Posterior cingulate gyrus (tissue), 11 donors: ENCODE measurements at regions not wholly inside any gene's neighbourhood (a gene's known extent, or its start where the extent isn't known, plus 50 kb on each side); places are given as distances from the start of the nearest gene placed in this dataset.
"Not testable (repeated sequence)": the region's sequence is repeated elsewhere in the genome, so short reads cannot be mapped to it uniquely, and the experiment has no call there.

Experiments used
- DNase-seq, 10 donors: peaks; one replicate each; pipeline versions ENCODE4 v3.0.0 to v3.0.0-alpha.2; 2020 to 2021; ENCODE audit warnings: mixed read lengths in 3 of 10
- intact Hi-C: fragments of 100-400 bp; cut with DNase I; formaldehyde crosslinking; loops from one replicate; pipeline ENCODE4 v1.15.1; 2023

- intact Hi-C loops = no loop called here
Observed at GRCh38 chr11:92046103-92046502, 178.5 kb upstream of the FAT3 start.

GRCh38 chr11:92045301-92045700 lies 179.3 kb upstream of the FAT3 start:
- intact Hi-C loops = no loop called here
- no peak for DNase-seq

More at GRCh38 chr11:92046103-92046502, 178.5 kb upstream of the FAT3 start:
- no peak for DNase-seq

- intact Hi-C loops = no loop called here
- no peak for DNase-seq
Observed at GRCh38 chr11:92035488-92035887, 189.1 kb upstream of the FAT3 start.

- intact Hi-C loops = not testable (repeated sequence)
- peak in 1 of 10 donors; percentile 56 for DNase-seq
Observed at GRCh38 chr11:92027136-92027535, 197.5 kb upstream of the FAT3 start.

GRCh38 chr11:92026664-92027063 lies 198.0 kb upstream of the FAT3 start:
- peak in 1 of 10 donors; percentile 51 for DNase-seq
- intact Hi-C loops = no loop called here

- DNase-seq = no peak
- intact Hi-C loops = no loop called here
Observed at GRCh38 chr11:92024788-92025187, 199.8 kb upstream of the FAT3 start.

- no peak for DNase-seq
- intact Hi-C loops = no loop called here
Observed at GRCh38 chr11:92022499-92022898, 202.1 kb upstream of the FAT3 start.

GRCh38 chr11:92018332-92018731 lies 206.3 kb upstream of the FAT3 start:
- no peak for DNase-seq
- intact Hi-C loops = no loop called here

GRCh38 chr11:92008249-92008648 lies 216.4 kb upstream of the FAT3 start:
- no peak for DNase-seq
- intact Hi-C loops = no loop called here

GRCh38 chr11:92002568-92002967 lies 222.1 kb upstream of the FAT3 start:
- DNase-seq = no peak

GRCh38 chr11:91998481-91998880 lies 226.1 kb upstream of the FAT3 start:
- DNase-seq = no peak
- intact Hi-C loops = no loop called here

More at GRCh38 chr11:92002568-92002967, 222.1 kb upstream of the FAT3 start:
- intact Hi-C loops = no loop called here

GRCh38 chr11:91997226-91997625 lies 227.4 kb upstream of the FAT3 start:
- intact Hi-C loops = no loop called here
- DNase-seq = no peak

- no peak for DNase-seq
- intact Hi-C loops = no loop called here
Observed at GRCh38 chr11:91996526-91996925, 228.1 kb upstream of the FAT3 start.

GRCh38 chr11:91988443-91988842 lies 236.2 kb upstream of the FAT3 start:
- DNase-seq, intact Hi-C loops: not testable (repeated sequence)

- intact Hi-C loops = no loop called here
- no peak for DNase-seq
Observed at GRCh38 chr11:91986218-91986617, 238.4 kb upstream of the FAT3 start.

- intact Hi-C loops = no loop called here
Observed at GRCh38 chr11:91984033-91984584, 240.5 kb upstream of the FAT3 start.

GRCh38 chr11:91981995-91982394 lies 242.6 kb upstream of the FAT3 start:
- no peak for DNase-seq

More at GRCh38 chr11:91984033-91984584, 240.5 kb upstream of the FAT3 start:
- no peak for DNase-seq

GRCh38 chr11:91979775-91980174 lies 244.8 kb upstream of the FAT3 start:
- intact Hi-C loops = no loop called here
- DNase-seq = no peak

More at GRCh38 chr11:91981995-91982394, 242.6 kb upstream of the FAT3 start:
- intact Hi-C loops = no loop called here

- intact Hi-C loops = no loop called here
- no peak for DNase-seq
Observed at GRCh38 chr11:91978747-91979146, 245.9 kb upstream of the FAT3 start.

- intact Hi-C loops = no loop called here
- no peak for DNase-seq
Observed at GRCh38 chr11:91972665-91973266, 251.9 kb upstream of the FAT3 start.

- DNase-seq = no peak
Observed at GRCh38 chr11:91970624-91971023, 254.0 kb upstream of the FAT3 start.

GRCh38 chr11:91969486-91969885 lies 255.1 kb upstream of the FAT3 start:
- intact Hi-C loops = no loop called here
- DNase-seq = no peak

More at GRCh38 chr11:91970624-91971023, 254.0 kb upstream of the FAT3 start:
- intact Hi-C loops = no loop called here

GRCh38 chr11:91967691-91968045 lies 256.9 kb upstream of the FAT3 start:
- DNase-seq = no peak
- intact Hi-C loops = no loop called here
